SK-N-SH (cell line): ENCODE measurements at regions not wholly inside any gene's neighbourhood (a gene's known extent, or its start where the extent isn't known, plus 50 kb on each side); places are given as distances from the start of the nearest gene placed in this dataset.

Experiments
- CTCF ChIA-PET: fragments of 300-600, 350-600 bp; formaldehyde crosslinking; extraction: SDS; loops from one replicate; lab custom pipeline; 2021; lab: Yijun Ruan, JAX
- POLR2A ChIA-PET: fragments of 350-600 bp; sonication (Branson Sonifier 250); formaldehyde crosslinking; extraction: SDS; loops from one replicate; lab custom pipeline; 2020; ENCODE audit warnings: antibody characterized with exemption, inconsistent platforms; lab: Yijun Ruan, JAX
- DNase-seq: peaks from one replicate; pipeline ENCODE4 v3.0.0; 2012
- H2AFZ ChIP-seq: fragments of 200-600 bp; sonication (generic); 2 replicates; pipeline ENCODE4 v1.8.1; 2016; ENCODE audit warnings: antibody characterized with exemption, mild to moderate bottlenecking, low read depth
- H3F3A ChIP-seq: fragments of 200-600 bp; sonication (generic); replicated peaks from 2 replicates; pipeline ENCODE3; 2016; ENCODE audit warnings: antibody characterized with exemption, mild to moderate bottlenecking; ENCODE audit not compliant: insufficient read depth
- H3K27ac ChIP-seq, 2 experiments: fragments of 200-500 bp in 1 of 2; fragments of 200-600 bp in 1 of 2; sonication (Bioruptor generic) in 1 of 2; sonication (generic), shearing (Covaris generic) in 1 of 2; 2 replicates each; pipeline versions ENCODE4 v1.5.1 to v1.6.1; 2014 to 2016; ENCODE audit warnings: low read depth in 2 of 2, inconsistent platforms in 1 of 2, low read length in 1 of 2, mild to moderate bottlenecking in 1 of 2, mixed read lengths in 1 of 2
- H3K27me3 ChIP-seq: fragments of 200-600 bp; sonication (generic), shearing (Covaris generic); 2 replicates; pipeline ENCODE4 v1.6.1; 2016; ENCODE audit warnings: mixed run types; ENCODE audit not compliant: insufficient read depth
- H3K36me3 ChIP-seq, 2 experiments: fragments of 200-500 bp in 1 of 2; fragments of 200-600 bp in 1 of 2; sonication (Bioruptor generic) in 1 of 2; sonication (generic) in 1 of 2; replicated peaks in 1 of 2; 2 replicates each; pipeline versions ENCODE3 to v1.5.1; 2014 to 2016; ENCODE audit warnings: low read length in 1 of 2, mild to moderate bottlenecking in 1 of 2; ENCODE audit not compliant: insufficient read depth in 2 of 2, control insufficient read depth in 1 of 2
- H3K4me1 ChIP-seq, 2 experiments: fragments of 200-500 bp in 1 of 2; fragments of 200-600 bp in 1 of 2; sonication (Bioruptor generic) in 1 of 2; sonication (generic), shearing (Covaris generic) in 1 of 2; 2 replicates each; pipeline versions ENCODE4 v1.5.1 to v1.6.1; 2014 to 2016; ENCODE audit warnings: low read depth in 1 of 2, low read length in 1 of 2, mixed run types in 1 of 2; ENCODE audit not compliant: insufficient read depth in 2 of 2, control insufficient read depth in 1 of 2
- H3K4me2 ChIP-seq: fragments of 200-600 bp; sonication (generic), shearing (Covaris generic); 2 replicates; pipeline ENCODE4 v1.6.1; 2017; ENCODE audit warnings: mixed run types
- H3K4me3 ChIP-seq, 2 experiments: fragments of 200-500 bp in 1 of 2; fragments of 200-600 bp in 1 of 2; sonication (Bioruptor generic) in 1 of 2; sonication (generic), shearing (Covaris generic) in 1 of 2; 2 replicates each; pipeline versions ENCODE4 v1.5.1 to v1.8.1; 2014 to 2016; ENCODE audit warnings: low read depth in 2 of 2, inconsistent platforms in 1 of 2, low read length in 1 of 2, mild to moderate bottlenecking in 1 of 2, mixed read lengths in 1 of 2, moderate library complexity in 1 of 2
- H3K79me2 ChIP-seq: fragments of 200-600 bp; sonication (generic); 2 replicates; pipeline ENCODE4 v1.8.1; 2017; ENCODE audit warnings: mild to moderate bottlenecking; ENCODE audit not compliant: insufficient read depth
- H3K9ac ChIP-seq: fragments of 200-600 bp; sonication (generic); 2 replicates; pipeline ENCODE4 v1.6.1; 2017; ENCODE audit warnings: mixed run types
- H3K9me2 ChIP-seq: fragments of 200-600 bp; sonication (generic); 2 replicates; pipeline ENCODE4 v1.6.1; 2017; ENCODE audit warnings: mixed run types
- H3K9me3 ChIP-seq: fragments of 200-600 bp; sonication (generic); 2 replicates; pipeline ENCODE4 v1.6.1; 2017; ENCODE audit warnings: mixed run types, mild to moderate bottlenecking, moderate library complexity
- H4K20me1 ChIP-seq: fragments of 200-600 bp; sonication (generic); 2 replicates; pipeline ENCODE4 v1.6.1; 2017; ENCODE audit warnings: mild to moderate bottlenecking, mixed run types; ENCODE audit not compliant: insufficient read depth
- CHD2 ChIP-seq: fragments of 150-350 bp; IDR thresholded peaks from 2 replicates; pipeline ENCODE4 v1.6.1; 2018; ENCODE audit warnings: low read length; ENCODE audit not compliant: partially characterized antibody
- FOXJ3 ChIP-seq: sonication (generic); formaldehyde crosslinking; IDR thresholded peaks from 2 replicates; pipeline ENCODE4 v1.5.1; 2020; ENCODE audit warnings: mild to moderate bottlenecking, missing genetic modification reagents
- JUND ChIP-seq: IDR thresholded peaks from 2 replicates; pipeline ENCODE4 v1.4.0; 2012
- MEF2A ChIP-seq: IDR thresholded peaks from 2 replicates; pipeline ENCODE4 v1.4.0; 2012; ENCODE audit warnings: low read depth, borderline replicate concordance
- POLR2AphosphoS5 ChIP-seq: IDR thresholded peaks from 2 replicates; pipeline ENCODE4 v1.6.1; 2012; ENCODE audit warnings: low read depth, low read length
- RFX5 ChIP-seq: IDR thresholded peaks from 2 replicates; pipeline ENCODE4 v1.6.1; 2012; ENCODE audit warnings: mild to moderate bottlenecking, improper control_type of control experiment, low read length
- RXRA ChIP-seq: IDR thresholded peaks from 2 replicates; pipeline ENCODE4 v1.4.0; 2012; ENCODE audit warnings: low read depth, mild to moderate bottlenecking, borderline replicate concordance
- SIN3A ChIP-seq: IDR thresholded peaks from 2 replicates; pipeline ENCODE4 v1.6.1; 2012; ENCODE audit warnings: low read depth, mild to moderate bottlenecking, low read length, moderate library complexity, borderline replicate concordance
- TAF1 ChIP-seq: IDR thresholded peaks from 2 replicates; pipeline ENCODE4 v1.6.1; 2012; ENCODE audit warnings: low read depth, mild to moderate bottlenecking, low read length, moderate library complexity, borderline replicate concordance
- WGBS: methylation state at CpG from one replicate; pipeline ENCODE4 v1.1.6; 2017; ENCODE audit warnings: low lambda C conversion rate; 5-methylcytosine and 5-hydroxymethylcytosine counted together
- TF ChIP-seq, protein P1 (sequence below): fragments of 200-600 bp; sonication (generic); IDR thresholded peaks from 2 replicates; pipeline ENCODE4 v1.6.1; 2017; ENCODE audit warnings: antibody characterized with exemption, mild to moderate bottlenecking, moderate library complexity
- TF ChIP-seq, protein P2 (sequence below): IDR thresholded peaks from 2 replicates; pipeline ENCODE4 v1.4.0; 2012; ENCODE audit warnings: low read depth, borderline replicate concordance
- TF ChIP-seq, protein P3 (sequence below): fragments of 150-350 bp; IDR thresholded peaks from 2 replicates; pipeline ENCODE4 v1.6.1; 2016; ENCODE audit warnings: mild to moderate bottlenecking, low read depth, low read length
- TF ChIP-seq, protein P4 (sequence below): IDR thresholded peaks from 2 replicates; pipeline ENCODE4 v1.4.0; 2012; ENCODE audit warnings: low read depth, borderline replicate concordance

DNA sequence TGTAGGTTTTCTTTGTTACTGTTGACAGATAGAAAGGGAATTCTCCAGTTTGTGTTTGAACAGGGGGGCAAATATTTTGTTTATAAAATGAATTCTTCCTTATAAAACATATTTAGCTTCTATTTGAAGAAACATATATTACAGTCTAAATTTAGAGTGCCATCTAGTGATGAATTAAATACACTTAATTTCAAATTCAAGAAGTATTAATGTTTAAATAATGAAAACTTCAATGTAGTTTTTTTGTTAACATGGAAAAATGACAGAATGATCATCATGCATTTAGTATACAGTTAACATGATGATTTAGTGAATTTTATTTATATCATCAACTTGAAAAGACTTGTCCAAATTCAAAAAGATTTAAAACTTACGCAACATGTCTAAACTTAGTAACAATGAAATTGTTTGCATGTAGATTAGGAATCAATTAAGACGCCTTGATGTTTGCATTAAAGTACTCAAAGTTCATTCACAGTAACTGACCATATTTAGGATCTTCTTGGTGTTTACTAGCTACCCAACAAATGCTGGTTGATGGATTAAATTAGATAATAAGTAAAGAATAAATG is 765.9 kb upstream of the SLITRK1 start:
- Histone ChIP-seq H3K79me2 (no peaks in the 10 kb centered on the region), H3K36me3 (no peaks in the 10 kb centered on the region), H3K4me1 (peaks cover 0 to 7% of the 10 kb centered on the region in 2 experiments; a peak in 2 of 4 replicates), H3K27me3 (no peaks in the 10 kb centered on the region), H3K27ac (no peak overlapping the region), H3K9me2 (no peaks in the 10 kb centered on the region), H3K4me3 (no peak overlapping the region), H3K9ac (no peak overlapping the region), H3K4me2 (no peak overlapping the region), H3K9me3 (no peaks in the 10 kb centered on the region), H2AFZ (no peak overlapping the region), H3F3A (peaks cover 8% of the 10 kb centered on the region), H4K20me1 (no peaks in the 10 kb centered on the region)
- POLR2A ChIA-PET, result no interaction called here
- 61% methylated on average over 2 of the region's 2 CpGs for WGBS
- no peak for DNase-seq
- CTCF ChIA-PET, result interaction anchor here (0.7 to 1.3 kb wide), 4 partner anchors 11 to 836 kb away, joined by 3 read pairs; no protein-coding TSS in a partner anchor
- TF ChIP-seq, protein P1, sequence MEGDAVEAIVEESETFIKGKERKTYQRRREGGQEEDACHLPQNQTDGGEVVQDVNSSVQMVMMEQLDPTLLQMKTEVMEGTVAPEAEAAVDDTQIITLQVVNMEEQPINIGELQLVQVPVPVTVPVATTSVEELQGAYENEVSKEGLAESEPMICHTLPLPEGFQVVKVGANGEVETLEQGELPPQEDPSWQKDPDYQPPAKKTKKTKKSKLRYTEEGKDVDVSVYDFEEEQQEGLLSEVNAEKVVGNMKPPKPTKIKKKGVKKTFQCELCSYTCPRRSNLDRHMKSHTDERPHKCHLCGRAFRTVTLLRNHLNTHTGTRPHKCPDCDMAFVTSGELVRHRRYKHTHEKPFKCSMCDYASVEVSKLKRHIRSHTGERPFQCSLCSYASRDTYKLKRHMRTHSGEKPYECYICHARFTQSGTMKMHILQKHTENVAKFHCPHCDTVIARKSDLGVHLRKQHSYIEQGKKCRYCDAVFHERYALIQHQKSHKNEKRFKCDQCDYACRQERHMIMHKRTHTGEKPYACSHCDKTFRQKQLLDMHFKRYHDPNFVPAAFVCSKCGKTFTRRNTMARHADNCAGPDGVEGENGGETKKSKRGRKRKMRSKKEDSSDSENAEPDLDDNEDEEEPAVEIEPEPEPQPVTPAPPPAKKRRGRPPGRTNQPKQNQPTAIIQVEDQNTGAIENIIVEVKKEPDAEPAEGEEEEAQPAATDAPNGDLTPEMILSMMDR, result peak; percentile 62
- TF ChIP-seq, protein P2, sequence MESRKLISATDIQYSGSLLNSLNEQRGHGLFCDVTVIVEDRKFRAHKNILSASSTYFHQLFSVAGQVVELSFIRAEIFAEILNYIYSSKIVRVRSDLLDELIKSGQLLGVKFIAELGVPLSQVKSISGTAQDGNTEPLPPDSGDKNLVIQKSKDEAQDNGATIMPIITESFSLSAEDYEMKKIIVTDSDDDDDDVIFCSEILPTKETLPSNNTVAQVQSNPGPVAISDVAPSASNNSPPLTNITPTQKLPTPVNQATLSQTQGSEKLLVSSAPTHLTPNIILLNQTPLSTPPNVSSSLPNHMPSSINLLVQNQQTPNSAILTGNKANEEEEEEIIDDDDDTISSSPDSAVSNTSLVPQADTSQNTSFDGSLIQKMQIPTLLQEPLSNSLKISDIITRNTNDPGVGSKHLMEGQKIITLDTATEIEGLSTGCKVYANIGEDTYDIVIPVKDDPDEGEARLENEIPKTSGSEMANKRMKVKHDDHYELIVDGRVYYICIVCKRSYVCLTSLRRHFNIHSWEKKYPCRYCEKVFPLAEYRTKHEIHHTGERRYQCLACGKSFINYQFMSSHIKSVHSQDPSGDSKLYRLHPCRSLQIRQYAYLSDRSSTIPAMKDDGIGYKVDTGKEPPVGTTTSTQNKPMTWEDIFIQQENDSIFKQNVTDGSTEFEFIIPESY, result no peak

DNA sequence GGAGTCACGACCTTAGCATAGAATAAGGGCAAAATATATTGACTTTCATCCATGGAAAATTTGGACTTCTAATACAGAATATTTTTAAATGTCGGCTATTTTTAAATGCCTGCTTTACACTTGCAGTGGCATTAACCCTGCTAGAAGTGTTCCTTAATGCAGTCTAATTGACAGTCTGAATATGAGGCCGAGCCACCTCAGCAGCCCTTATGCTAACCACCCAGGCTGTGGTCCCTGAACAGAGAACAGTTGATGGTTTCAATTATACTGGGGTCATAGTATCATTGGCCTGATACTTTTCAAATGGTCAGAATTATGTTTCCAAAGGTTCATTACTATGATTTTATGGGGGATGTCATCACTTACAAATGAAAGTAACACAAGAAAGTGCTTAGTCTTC is 764.7 kb upstream of the SLITRK1 start:
- no peak for TF ChIP-seq JUND
- TF ChIP-seq POLR2AphosphoS5, result no peak
- no peak for TF ChIP-seq RXRA
- TF ChIP-seq, protein P3, sequence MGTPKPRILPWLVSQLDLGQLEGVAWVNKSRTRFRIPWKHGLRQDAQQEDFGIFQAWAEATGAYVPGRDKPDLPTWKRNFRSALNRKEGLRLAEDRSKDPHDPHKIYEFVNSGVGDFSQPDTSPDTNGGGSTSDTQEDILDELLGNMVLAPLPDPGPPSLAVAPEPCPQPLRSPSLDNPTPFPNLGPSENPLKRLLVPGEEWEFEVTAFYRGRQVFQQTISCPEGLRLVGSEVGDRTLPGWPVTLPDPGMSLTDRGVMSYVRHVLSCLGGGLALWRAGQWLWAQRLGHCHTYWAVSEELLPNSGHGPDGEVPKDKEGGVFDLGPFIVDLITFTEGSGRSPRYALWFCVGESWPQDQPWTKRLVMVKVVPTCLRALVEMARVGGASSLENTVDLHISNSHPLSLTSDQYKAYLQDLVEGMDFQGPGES, result no peak
- no peak for TF ChIP-seq SIN3A
- no peak for TF ChIP-seq RFX5
- TF ChIP-seq MEF2A, result no peak
- TF ChIP-seq, protein P4, sequence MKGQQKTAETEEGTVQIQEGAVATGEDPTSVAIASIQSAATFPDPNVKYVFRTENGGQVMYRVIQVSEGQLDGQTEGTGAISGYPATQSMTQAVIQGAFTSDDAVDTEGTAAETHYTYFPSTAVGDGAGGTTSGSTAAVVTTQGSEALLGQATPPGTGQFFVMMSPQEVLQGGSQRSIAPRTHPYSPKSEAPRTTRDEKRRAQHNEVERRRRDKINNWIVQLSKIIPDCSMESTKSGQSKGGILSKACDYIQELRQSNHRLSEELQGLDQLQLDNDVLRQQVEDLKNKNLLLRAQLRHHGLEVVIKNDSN, result no peak
- no peak for TF ChIP-seq CHD2
- TF ChIP-seq TAF1, result no peak
- TF ChIP-seq FOXJ3 (CRISPR knock-in tag), result no peak
- Histone ChIP-seq H3K4me1 (peaks cover 0 to 7% of the 10 kb centered on the region in 2 experiments; a peak in 2 of 4 replicates), H3K79me2 (no peaks in the 10 kb centered on the region), H3K9me2 (no peaks in the 10 kb centered on the region), H3K4me2 (no peak overlapping the region), H3F3A (peaks cover 8% of the 10 kb centered on the region), H3K36me3 (no peaks in the 10 kb centered on the region), H4K20me1 (no peaks in the 10 kb centered on the region), H3K9me3 (no peaks in the 10 kb centered on the region), H3K27me3 (no peaks in the 10 kb centered on the region), H3K9ac (no peak overlapping the region), H2AFZ (peak overlapping the region; percentile 3; the same call in 1 of the 2 replicates), H3K4me3 (no peak overlapping the region), H3K27ac (no peak overlapping the region)
- POLR2A ChIA-PET, result no interaction called here
- DNase-seq, result no peak
- WGBS, result 58% methylated on average over 3 of the region's 3 CpGs
- CTCF ChIA-PET, result interaction anchor here (1.0 kb wide), 1 partner anchor 10 kb away, joined by 3 read pairs; no protein-coding TSS in a partner anchor
